Endothelial cell of umbilical vein (primary cell): ENCODE measurements at regions not wholly inside any gene's neighbourhood (a gene's known extent, or its start where the extent isn't known, plus 50 kb on each side); places are given as distances from the start of the nearest gene placed in this dataset.

Source experiments
- BruUV-seq: library from RNA; stranded (reverse); fragments of 400-500 nt; replicated peaks from 2 replicates; lab custom pipeline; 2021; lab: Mats Ljungman, UMichigan
- CTCF ChIA-PET: fragments of 300-600, 350-600 bp; sonication (Branson Sonifier 250); formaldehyde crosslinking; loops from one replicate; lab custom pipeline; 2021; ENCODE audit warnings: antibody characterized with exemption, inconsistent platforms; lab: Charles Lee
- POLR2A ChIA-PET: fragments of 300-600, 350-600 bp; sonication (Branson Sonifier 250); formaldehyde crosslinking; loops from one replicate; lab custom pipeline; 2021; ENCODE audit warnings: antibody characterized with exemption, inconsistent platforms; lab: Charles Lee
- DNase-seq: peaks from one replicate; pipeline ENCODE4 v3.0.0-alpha.2; 2011; ENCODE audit warnings: low read depth, low spot score
- FAIRE-seq: peaks from 2 replicates; lab custom pipeline; 2011; peaks lifted over from hg19 to GRCh38; lab: Jason Lieb, UNC
- H2AFZ ChIP-seq: 2 replicates; pipeline ENCODE4 v1.6.0; 2012; ENCODE audit warnings: low read depth, low read length, control low read depth, inconsistent platforms
- H3K27ac ChIP-seq: 2 replicates; pipeline ENCODE4 v1.5.1; 2011; ENCODE audit warnings: low read depth, mild to moderate bottlenecking, control low read depth, low read length, moderate library complexity; ENCODE audit not compliant: insufficient read depth
- H3K27me3 ChIP-seq, 2 experiments: 2 replicates each; pipeline versions ENCODE4 v1.6.0 to v1.6.1; 2011; ENCODE audit warnings: low read length in 2 of 2, mixed read lengths in 1 of 2; ENCODE audit not compliant: control insufficient read depth in 2 of 2, insufficient read depth in 2 of 2
- H3K36me3 ChIP-seq, 2 experiments: 2 replicates in 1 of 2; 3 replicates in 1 of 2; pipeline ENCODE4 v1.5.1; 2011; ENCODE audit warnings: low read length in 2 of 2, mild to moderate bottlenecking in 1 of 2, moderate library complexity in 1 of 2; ENCODE audit not compliant: control insufficient read depth in 2 of 2, insufficient read depth in 2 of 2; ENCODE audit errors: extremely low read depth in 1 of 2
- H3K4me1 ChIP-seq: 3 replicates; pipeline ENCODE4 v1.5.1; 2011; ENCODE audit warnings: mild to moderate bottlenecking, low read length; ENCODE audit not compliant: control insufficient read depth, insufficient read depth; ENCODE audit errors: extremely low read depth
- H3K4me2 ChIP-seq: 2 replicates; pipeline ENCODE4 v1.6.1; 2011; ENCODE audit warnings: low read length, control low read depth, mixed read lengths; ENCODE audit not compliant: insufficient read depth
- H3K4me3 ChIP-seq, 3 experiments: fragments of 200-600 bp in 1 of 3; sonication (generic), shearing (Covaris generic) in 1 of 3; replicated peaks in 1 of 3; 2 replicates each; pipeline ENCODE4 v1.5.1; 2011 to 2016; ENCODE audit warnings: control low read depth in 3 of 3, low read length in 3 of 3, mild to moderate bottlenecking in 2 of 3, inconsistent platforms in 1 of 3, low read depth in 1 of 3, moderate library complexity in 1 of 3; ENCODE audit not compliant: insufficient read depth in 1 of 3
- H3K79me2 ChIP-seq: 2 replicates; pipeline ENCODE4 v1.6.0; 2012; ENCODE audit warnings: low read length, inconsistent platforms; ENCODE audit not compliant: control insufficient read depth, insufficient read depth
- H3K9ac ChIP-seq: replicated peaks from 2 replicates; pipeline ENCODE3; 2011; ENCODE audit warnings: low read length, control low read depth; ENCODE audit not compliant: insufficient read depth; ENCODE audit errors: extremely low read depth
- H3K9me1 ChIP-seq: replicated peaks from 3 replicates; pipeline ENCODE4 v1.6.0; 2011; ENCODE audit warnings: mild to moderate bottlenecking, low read length; ENCODE audit not compliant: control insufficient read depth, insufficient read depth; ENCODE audit errors: extremely low read depth
- H3K9me3 ChIP-seq: replicated peaks from 2 replicates; pipeline ENCODE4 v1.5.1; 2012; ENCODE audit warnings: low read length, inconsistent platforms; ENCODE audit not compliant: control insufficient read depth, insufficient read depth
- H4K20me1 ChIP-seq: replicated peaks from 2 replicates; pipeline ENCODE3; 2011; ENCODE audit warnings: mild to moderate bottlenecking, low read length; ENCODE audit not compliant: control insufficient read depth, insufficient read depth; ENCODE audit errors: extremely low read depth
- EZH2 ChIP-seq: IDR thresholded peaks from 2 replicates; pipeline ENCODE4 v1.6.1; 2012; ENCODE audit warnings: borderline replicate concordance, low read depth, mild to moderate bottlenecking, moderate library complexity, low read length, inconsistent platforms; ENCODE audit not compliant: severe bottlenecking
- FOS ChIP-seq: IDR thresholded peaks from 2 replicates; pipeline ENCODE4 v1.6.1; 2011; ENCODE audit warnings: mild to moderate bottlenecking, low read length, moderate library complexity, borderline replicate concordance; ENCODE audit not compliant: insufficient read depth
- GATA2 ChIP-seq: IDR thresholded peaks from 2 replicates; pipeline ENCODE4 v1.7.0; 2011; ENCODE audit warnings: low read depth, mild to moderate bottlenecking, moderate library complexity, mixed read lengths, low read length; ENCODE audit not compliant: insufficient read length, insufficient read depth
- JUN ChIP-seq: IDR thresholded peaks from 2 replicates; pipeline ENCODE4 v1.6.1; 2011; ENCODE audit warnings: borderline replicate concordance, low read depth; ENCODE audit not compliant: insufficient read length, insufficient read depth
- MYC ChIP-seq: IDR thresholded peaks from one replicate; pipeline ENCODE4 v1.6.1; 2011; ENCODE audit warnings: mild to moderate bottlenecking, low read depth, low read length
- POLR2A ChIP-seq: IDR thresholded peaks from 2 replicates; pipeline ENCODE4 v1.6.1; 2012; ENCODE audit warnings: low read depth, mild to moderate bottlenecking, control low read depth, low read length
- POLR2AphosphoS5 ChIP-seq: IDR thresholded peaks from 2 replicates; pipeline ENCODE4 v1.6.1; 2012; ENCODE audit warnings: low read depth, mild to moderate bottlenecking, control low read depth, low read length, moderate library complexity; ENCODE audit not compliant: insufficient read depth
- dilution Hi-C: fragments of 300-500 bp; cut with MboI; formaldehyde crosslinking; loops from one replicate; pipeline ENCODE4 v1.15.0; 2019; ENCODE audit warnings: low sequenced_read_pairs; ENCODE audit not compliant: extremely low pct_ligation_motif_present
- intact Hi-C: fragments of 100-400 bp; cut with micrococcal nuclease; formaldehyde crosslinking; loops from one replicate; pipeline ENCODE4 v1.10.0; 2022
- TF ChIP-seq, protein P1 (sequence below): IDR thresholded peaks from 2 replicates; pipeline ENCODE4 v1.6.1; 2011; ENCODE audit not compliant: insufficient read depth, insufficient read length
- TF ChIP-seq, protein P2 (sequence below), 2 donors: IDR thresholded peaks; 1 replicate in 1 of 2; 2 replicates in 1 of 2; pipeline ENCODE4 v1.5.1; 2011; ENCODE audit warnings: low read length in 2 of 2, mild to moderate bottlenecking in 2 of 2, moderate library complexity in 2 of 2, control low read depth in 1 of 2, inconsistent platforms in 1 of 2, low read depth in 1 of 2; ENCODE audit not compliant: insufficient read depth in 1 of 2; ENCODE audit errors: extremely low read depth in 1 of 2

DNA sequence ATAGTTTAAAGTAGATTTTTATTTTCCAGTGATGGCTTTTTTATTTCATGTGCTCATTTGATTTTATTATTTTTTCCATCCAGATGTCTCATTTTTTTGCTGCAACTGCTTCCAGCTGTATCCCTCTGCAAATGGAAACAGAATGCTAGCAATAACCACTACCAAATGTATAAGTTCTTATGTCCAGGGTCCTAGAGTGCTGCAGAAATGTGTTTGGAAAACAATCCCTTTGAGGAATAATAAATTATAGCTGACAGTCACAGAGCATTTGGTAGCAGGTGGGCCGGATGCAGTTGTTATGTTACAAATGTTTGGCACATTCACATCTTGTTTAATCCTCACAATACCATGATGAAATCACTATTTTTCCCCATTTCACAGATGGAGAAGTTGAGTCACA, 300.7 kb upstream of the PDGFD start:
- dilution Hi-C loops (no loop called here), intact Hi-C loops (no loop called here)
- no peaks in the 10 kb centered on the region for H3K4me1 ChIP-seq
- TF ChIP-seq, protein P1, sequence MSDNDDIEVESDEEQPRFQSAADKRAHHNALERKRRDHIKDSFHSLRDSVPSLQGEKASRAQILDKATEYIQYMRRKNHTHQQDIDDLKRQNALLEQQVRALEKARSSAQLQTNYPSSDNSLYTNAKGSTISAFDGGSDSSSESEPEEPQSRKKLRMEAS = no peak
- TF ChIP-seq, protein P2, sequence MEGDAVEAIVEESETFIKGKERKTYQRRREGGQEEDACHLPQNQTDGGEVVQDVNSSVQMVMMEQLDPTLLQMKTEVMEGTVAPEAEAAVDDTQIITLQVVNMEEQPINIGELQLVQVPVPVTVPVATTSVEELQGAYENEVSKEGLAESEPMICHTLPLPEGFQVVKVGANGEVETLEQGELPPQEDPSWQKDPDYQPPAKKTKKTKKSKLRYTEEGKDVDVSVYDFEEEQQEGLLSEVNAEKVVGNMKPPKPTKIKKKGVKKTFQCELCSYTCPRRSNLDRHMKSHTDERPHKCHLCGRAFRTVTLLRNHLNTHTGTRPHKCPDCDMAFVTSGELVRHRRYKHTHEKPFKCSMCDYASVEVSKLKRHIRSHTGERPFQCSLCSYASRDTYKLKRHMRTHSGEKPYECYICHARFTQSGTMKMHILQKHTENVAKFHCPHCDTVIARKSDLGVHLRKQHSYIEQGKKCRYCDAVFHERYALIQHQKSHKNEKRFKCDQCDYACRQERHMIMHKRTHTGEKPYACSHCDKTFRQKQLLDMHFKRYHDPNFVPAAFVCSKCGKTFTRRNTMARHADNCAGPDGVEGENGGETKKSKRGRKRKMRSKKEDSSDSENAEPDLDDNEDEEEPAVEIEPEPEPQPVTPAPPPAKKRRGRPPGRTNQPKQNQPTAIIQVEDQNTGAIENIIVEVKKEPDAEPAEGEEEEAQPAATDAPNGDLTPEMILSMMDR (IDR thresholded peaks at IDR 0.05; ENCODE audit: extremely low read depth in 1 of 2, insufficient read depth in 1 of 2, low read depth in 1 of 2, low read length in 2 of 2) = no peak
- TF ChIP-seq JUN = no peak
- no peak for TF ChIP-seq POLR2A
- TF ChIP-seq FOS = no peak
- no peak for TF ChIP-seq MYC
- TF ChIP-seq POLR2AphosphoS5 = no peak
- no peak for TF ChIP-seq GATA2
- TF ChIP-seq EZH2 = no peak
- no peaks in the 10 kb centered on the region for H3K79me2 ChIP-seq
- no peak overlapping the region for H3K27ac ChIP-seq
- H3K27me3 ChIP-seq = no peaks in the 10 kb centered on the region
- H3K36me3 ChIP-seq = no peaks in the 10 kb centered on the region
- ChIA-PET POLR2A (no interaction called here), CTCF (no interaction called here)
- no peaks in the 10 kb centered on the region for H4K20me1 ChIP-seq
- DNase-seq (no peak), FAIRE-seq (no peak)
- no peak overlapping the region for H3K4me3 ChIP-seq
- no peaks in the 10 kb centered on the region for H3K9me1 ChIP-seq
- H2AFZ ChIP-seq = no peak overlapping the region
- H3K9ac ChIP-seq = no peak overlapping the region
- BruUV-seq = no TSS peak
- no peak overlapping the region for H3K4me2 ChIP-seq
- no peaks in the 10 kb centered on the region for H3K9me3 ChIP-seq
